Lower lobe of right lung (tissue), 2 donors: ENCODE measurements at regions not wholly inside any gene's neighbourhood (a gene's known extent, or its start where the extent isn't known, plus 50 kb on each side); places are given as distances from the start of the nearest gene placed in this dataset.

Source experiments
- ATAC-seq, 2 donors: fragments of 200-7000 bp; cut with Tn5 transposase; one replicate each; pipeline ENCODE4 v1.9.1; 2020 to 2022; ENCODE audit warnings: mild to moderate bottlenecking in 2 of 2, moderate library complexity in 2 of 2
- DNase-seq: peaks from one replicate; pipeline ENCODE4 v3.0.0-alpha.2; 2020
- H3K27ac ChIP-seq: fragments of 200-600 bp; one replicate; pipeline ENCODE4 v1.8.0; 2022
- H3K27me3 ChIP-seq: fragments of 200-600 bp; one replicate; pipeline ENCODE4 v1.8.0; 2022; ENCODE audit warnings: low read depth
- H3K36me3 ChIP-seq: fragments of 200-600 bp; one replicate; pipeline ENCODE4 v1.8.0; 2022; ENCODE audit warnings: mild to moderate bottlenecking
- H3K4me1 ChIP-seq: fragments of 200-600 bp; one replicate; pipeline ENCODE4 v1.8.0; 2022
- H3K4me3 ChIP-seq: fragments of 200-600 bp; one replicate; pipeline ENCODE4 v1.8.0; 2022; ENCODE audit warnings: mild to moderate bottlenecking
- H3K9me3 ChIP-seq: fragments of 200-600 bp; one replicate; pipeline ENCODE4 v1.8.0; 2022
- CTCF ChIP-seq: fragments of 200-600 bp; IDR thresholded peaks from one replicate; pipeline ENCODE4 v1.8.0; 2022; ENCODE audit warnings: antibody characterized with exemption, mild to moderate bottlenecking
- intact Hi-C: fragments of 100-400 bp; cut with DNase I; formaldehyde crosslinking; loops from one replicate; pipeline ENCODE4 v1.11.0; 2022
- donor health status: DM: no; HTN: yes; CAD: no; lungs with severe emphysema.

GRCh38 chr3:107953722-107954121 is 137.1 kb downstream of the CD47 start:
- Histone ChIP-seq H3K9me3 (no peaks in the 10 kb centered on the region), H3K4me1 (peaks cover 24% of the 10 kb centered on the region), H3K36me3 (no peaks in the 10 kb centered on the region), H3K4me3 (no peak overlapping the region), H3K27ac (no peak overlapping the region), H3K27me3 (no peaks in the 10 kb centered on the region)
- ATAC-seq = no peak
- DNase-seq = no peak
- TF ChIP-seq CTCF = no peak
- intact Hi-C loops = no loop called here

- Histone ChIP-seq H3K4me1 (peaks cover under 1% of the 10 kb centered on the region), H3K9me3 (no peaks in the 10 kb centered on the region), H3K36me3 (no peaks in the 10 kb centered on the region), H3K4me3 (no peak overlapping the region), H3K27me3 (no peaks in the 10 kb centered on the region), H3K27ac (no peak overlapping the region)
- ATAC-seq = no peak
- intact Hi-C loops = no loop called here
- no peak for DNase-seq
- no peak for TF ChIP-seq CTCF
These were observed 139.7 kb downstream of the CD47 start for GRCh38 chr3:107951126-107951525.

- TF ChIP-seq CTCF = no peak
- no peaks in the 10 kb centered on the region for H3K36me3 ChIP-seq
- intact Hi-C loops = no loop called here
- DNase-seq (no peak), ATAC-seq (no peak)
- no peak overlapping the region for H3K27ac ChIP-seq
- no peaks in the 10 kb centered on the region for H3K9me3 ChIP-seq
- H3K4me1 ChIP-seq = no peaks in the 10 kb centered on the region
- no peak overlapping the region for H3K4me3 ChIP-seq
- no peaks in the 10 kb centered on the region for H3K27me3 ChIP-seq
These were observed 140.4 kb downstream of the CD47 start for GRCh38 chr3:107950417-107950816.

- H3K27me3 ChIP-seq = no peaks in the 10 kb centered on the region
- intact Hi-C loops = no loop called here
- DNase-seq (no peak), ATAC-seq (no peak)
- TF ChIP-seq CTCF = no peak
- H3K27ac ChIP-seq = no peak overlapping the region
- H3K4me3 ChIP-seq = no peak overlapping the region
- no peaks in the 10 kb centered on the region for H3K36me3 ChIP-seq
- H3K4me1 ChIP-seq = no peaks in the 10 kb centered on the region
- no peaks in the 10 kb centered on the region for H3K9me3 ChIP-seq
These were observed 141.3 kb downstream of the CD47 start for GRCh38 chr3:107949394-107949970.

- no peaks in the 10 kb centered on the region for H3K9me3 ChIP-seq
- H3K27me3 ChIP-seq = no peaks in the 10 kb centered on the region
- DNase-seq (no peak), ATAC-seq (no peak)
- no peak for TF ChIP-seq CTCF
- H3K4me3 ChIP-seq = no peak overlapping the region
- no peaks in the 10 kb centered on the region for H3K4me1 ChIP-seq
- no peak overlapping the region for H3K27ac ChIP-seq
- no peaks in the 10 kb centered on the region for H3K36me3 ChIP-seq
- intact Hi-C loops = no loop called here
These were observed 143.6 kb downstream of the CD47 start for GRCh38 chr3:107947203-107947602.

GRCh38 chr3:107946700-107947099 is 144.1 kb downstream of the CD47 start:
- H3K27me3 ChIP-seq = no peaks in the 10 kb centered on the region
- intact Hi-C loops = no loop called here
- no peak overlapping the region for H3K27ac ChIP-seq
- no peak for ATAC-seq
- H3K4me3 ChIP-seq = no peak overlapping the region
- H3K4me1 ChIP-seq = no peaks in the 10 kb centered on the region
- DNase-seq = no peak
- H3K9me3 ChIP-seq = no peaks in the 10 kb centered on the region
- no peak for TF ChIP-seq CTCF
- H3K36me3 ChIP-seq = no peaks in the 10 kb centered on the region
